Ovary (tissue), 3 donors: ENCODE measurements at regions not wholly inside any gene's neighbourhood (a gene's known extent, or its start where the extent isn't known, plus 50 kb on each side); places are given as distances from the start of the nearest gene placed in this dataset.

Source experiments
- EP300 ChIP-seq: sonication (generic); formaldehyde crosslinking; IDR thresholded peaks from one replicate; pipeline ENCODE4 v1.6.1; 2017; ENCODE audit warnings: antibody characterized with exemption
- TF ChIP-seq, protein P1 (sequence below), 3 donors: fragments of 450-650 bp in 2 of 3; fragments of 200-600 bp in 1 of 3; IDR thresholded peaks; one replicate each; pipeline versions ENCODE4 v1.5.1 to v1.8.0; 2016 to 2022; ENCODE audit warnings: antibody characterized with exemption in 3 of 3, mild to moderate bottlenecking in 1 of 3
- donor health status: DM: no; HTN: no; CAD: no.

DNA sequence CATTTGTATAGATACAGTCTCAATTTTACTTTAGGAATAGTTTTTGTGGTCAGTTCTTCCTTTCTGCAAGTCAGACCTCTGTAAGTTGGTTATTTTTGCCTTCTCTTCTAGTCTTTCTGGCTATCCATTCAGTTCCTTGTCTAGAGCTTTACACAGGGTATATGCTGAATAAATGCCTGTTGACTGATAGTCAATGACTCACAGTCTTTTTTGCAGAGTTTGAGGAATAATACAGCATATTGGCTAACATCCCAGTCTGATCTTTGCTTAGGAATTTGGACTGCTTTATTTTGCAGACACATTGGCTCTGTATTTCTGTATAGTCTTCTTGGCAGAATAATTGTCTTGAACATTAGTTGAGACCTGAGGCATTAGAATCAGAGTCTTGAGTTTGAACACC, 132.4 kb downstream of the MAGEC1 start:
- TF ChIP-seq, protein P1, sequence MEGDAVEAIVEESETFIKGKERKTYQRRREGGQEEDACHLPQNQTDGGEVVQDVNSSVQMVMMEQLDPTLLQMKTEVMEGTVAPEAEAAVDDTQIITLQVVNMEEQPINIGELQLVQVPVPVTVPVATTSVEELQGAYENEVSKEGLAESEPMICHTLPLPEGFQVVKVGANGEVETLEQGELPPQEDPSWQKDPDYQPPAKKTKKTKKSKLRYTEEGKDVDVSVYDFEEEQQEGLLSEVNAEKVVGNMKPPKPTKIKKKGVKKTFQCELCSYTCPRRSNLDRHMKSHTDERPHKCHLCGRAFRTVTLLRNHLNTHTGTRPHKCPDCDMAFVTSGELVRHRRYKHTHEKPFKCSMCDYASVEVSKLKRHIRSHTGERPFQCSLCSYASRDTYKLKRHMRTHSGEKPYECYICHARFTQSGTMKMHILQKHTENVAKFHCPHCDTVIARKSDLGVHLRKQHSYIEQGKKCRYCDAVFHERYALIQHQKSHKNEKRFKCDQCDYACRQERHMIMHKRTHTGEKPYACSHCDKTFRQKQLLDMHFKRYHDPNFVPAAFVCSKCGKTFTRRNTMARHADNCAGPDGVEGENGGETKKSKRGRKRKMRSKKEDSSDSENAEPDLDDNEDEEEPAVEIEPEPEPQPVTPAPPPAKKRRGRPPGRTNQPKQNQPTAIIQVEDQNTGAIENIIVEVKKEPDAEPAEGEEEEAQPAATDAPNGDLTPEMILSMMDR (IDR thresholded peaks at IDR 0.05), result no peak
- no peak for TF ChIP-seq EP300
